ENCODE measurements at regions not wholly inside any gene's neighbourhood (a gene's known extent, or its start where the extent isn't known, plus 50 kb on each side); places are given as distances from the start of the nearest gene placed in this dataset.
"Not testable (repeated sequence)": the region's sequence is repeated elsewhere in the genome, so short reads cannot be mapped to it uniquely, and the experiment has no call there.

DNA sequence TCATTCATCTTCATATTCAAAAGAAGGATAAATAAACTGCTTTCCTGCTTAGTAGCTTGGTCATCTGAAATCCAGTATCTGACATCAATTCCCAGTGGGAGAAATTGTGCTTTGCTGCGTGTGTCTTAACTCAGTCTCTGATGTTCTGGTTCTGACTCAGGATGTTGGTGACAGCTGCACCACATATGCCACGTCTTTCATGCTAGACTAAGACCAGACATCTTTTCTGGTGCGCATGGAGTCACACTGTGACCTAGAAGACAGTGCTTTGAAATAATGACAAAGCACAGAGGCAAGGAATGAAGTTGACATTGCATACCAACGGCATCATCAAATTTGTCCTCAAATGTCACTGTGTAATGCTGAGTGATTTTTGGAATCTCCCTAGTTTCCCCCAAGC lies 308.8 kb upstream of the PLGLB1 start:
- TF ChIP-seq POLR2A (IDR thresholded peaks at IDR 0.05); CTCF (IDR thresholded peaks at IDR 0.05 in 8 of 11, conservative IDR thresholded peaks at IDR 0.05 in 3 of 11); POLR2AphosphoS5 (IDR thresholded peaks at IDR 0.05): not testable (repeated sequence)

Data from spleen (tissue), 7 donors.